HL-60 (cell line): ENCODE measurements at regions not wholly inside any gene's neighbourhood (a gene's known extent, or its start where the extent isn't known, plus 50 kb on each side); places are given as distances from the start of the nearest gene placed in this dataset.
A peak's percentile ranks its signal among the peaks of the same experiment; 100 is the strongest.

Source experiments
- DNase-seq, 2 experiments: peaks; one replicate each; pipeline ENCODE4 v3.0.0-alpha.2; 2010 to 2020; ENCODE audit warnings: low read depth in 1 of 2, low spot score in 1 of 2
- H3K27ac ChIP-seq: fragments of 250-450 bp; sonication (Bioruptor Pico); replicated peaks from 2 replicates; pipeline ENCODE4 v1.5.1; 2020; ENCODE audit warnings: mild to moderate bottlenecking, moderate library complexity
- H3K27me3 ChIP-seq: fragments of 250-450 bp; sonication (Bioruptor Pico); 2 replicates; pipeline ENCODE4 v1.5.1; 2021; ENCODE audit warnings: mild to moderate bottlenecking, moderate library complexity; ENCODE audit not compliant: insufficient read depth, poor library complexity, severe bottlenecking
- H3K4me3 ChIP-seq: replicated peaks from 2 replicates; pipeline ENCODE4 v1.5.1; 2011; ENCODE audit warnings: mild to moderate bottlenecking, control low read depth, low read length; ENCODE audit not compliant: insufficient read depth
- GABPA ChIP-seq: IDR thresholded peaks from 2 replicates; pipeline ENCODE4 v1.6.1; 2012; ENCODE audit warnings: low read depth
- POLR2AphosphoS5 ChIP-seq: IDR thresholded peaks from 2 replicates; pipeline ENCODE4 v1.6.1; 2012; ENCODE audit warnings: low read depth
- SPI1 ChIP-seq: IDR thresholded peaks from 2 replicates; pipeline ENCODE4 v1.6.1; 2012; ENCODE audit warnings: low read depth, mild to moderate bottlenecking, borderline replicate concordance
- TF ChIP-seq, protein P1 (sequence below): IDR thresholded peaks from one replicate; pipeline ENCODE4 v1.5.1; 2011; ENCODE audit warnings: low read length, control low read depth, inconsistent platforms; ENCODE audit not compliant: insufficient read depth
- TF ChIP-seq, protein P2 (sequence below): IDR thresholded peaks from 2 replicates; pipeline ENCODE4 v1.6.1; 2012; ENCODE audit warnings: low read depth; ENCODE audit not compliant: insufficient replicate concordance

DNA sequence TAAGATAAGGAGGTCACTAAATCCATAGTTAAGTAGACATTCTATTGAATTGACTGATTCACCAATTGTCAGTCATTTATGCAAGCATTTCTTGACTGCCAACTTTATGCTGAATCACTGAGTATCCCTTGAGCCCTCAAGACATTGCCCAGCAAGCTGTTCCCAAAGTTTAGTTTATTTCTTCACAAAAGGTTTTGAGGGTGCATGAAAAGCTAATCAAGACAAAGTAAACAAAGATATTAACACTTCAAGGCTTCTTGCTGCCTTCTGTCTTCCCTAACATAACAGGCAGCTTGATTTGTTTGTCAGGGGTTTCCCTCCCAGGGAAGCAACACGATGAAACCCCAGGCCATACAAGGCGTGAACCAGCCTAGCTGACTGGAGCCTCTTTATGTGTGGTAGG, 374.4 kb downstream of the SPRY2 start:
- Histone ChIP-seq H3K27me3 (no peaks in the 10 kb centered on the region), H3K27ac (no peak overlapping the region), H3K4me3 (no peak overlapping the region)
- TF ChIP-seq, protein P1, sequence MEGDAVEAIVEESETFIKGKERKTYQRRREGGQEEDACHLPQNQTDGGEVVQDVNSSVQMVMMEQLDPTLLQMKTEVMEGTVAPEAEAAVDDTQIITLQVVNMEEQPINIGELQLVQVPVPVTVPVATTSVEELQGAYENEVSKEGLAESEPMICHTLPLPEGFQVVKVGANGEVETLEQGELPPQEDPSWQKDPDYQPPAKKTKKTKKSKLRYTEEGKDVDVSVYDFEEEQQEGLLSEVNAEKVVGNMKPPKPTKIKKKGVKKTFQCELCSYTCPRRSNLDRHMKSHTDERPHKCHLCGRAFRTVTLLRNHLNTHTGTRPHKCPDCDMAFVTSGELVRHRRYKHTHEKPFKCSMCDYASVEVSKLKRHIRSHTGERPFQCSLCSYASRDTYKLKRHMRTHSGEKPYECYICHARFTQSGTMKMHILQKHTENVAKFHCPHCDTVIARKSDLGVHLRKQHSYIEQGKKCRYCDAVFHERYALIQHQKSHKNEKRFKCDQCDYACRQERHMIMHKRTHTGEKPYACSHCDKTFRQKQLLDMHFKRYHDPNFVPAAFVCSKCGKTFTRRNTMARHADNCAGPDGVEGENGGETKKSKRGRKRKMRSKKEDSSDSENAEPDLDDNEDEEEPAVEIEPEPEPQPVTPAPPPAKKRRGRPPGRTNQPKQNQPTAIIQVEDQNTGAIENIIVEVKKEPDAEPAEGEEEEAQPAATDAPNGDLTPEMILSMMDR = no peak
- TF ChIP-seq SPI1 (no peak), GABPA (no peak), POLR2AphosphoS5 (no peak)
- TF ChIP-seq, protein P2, sequence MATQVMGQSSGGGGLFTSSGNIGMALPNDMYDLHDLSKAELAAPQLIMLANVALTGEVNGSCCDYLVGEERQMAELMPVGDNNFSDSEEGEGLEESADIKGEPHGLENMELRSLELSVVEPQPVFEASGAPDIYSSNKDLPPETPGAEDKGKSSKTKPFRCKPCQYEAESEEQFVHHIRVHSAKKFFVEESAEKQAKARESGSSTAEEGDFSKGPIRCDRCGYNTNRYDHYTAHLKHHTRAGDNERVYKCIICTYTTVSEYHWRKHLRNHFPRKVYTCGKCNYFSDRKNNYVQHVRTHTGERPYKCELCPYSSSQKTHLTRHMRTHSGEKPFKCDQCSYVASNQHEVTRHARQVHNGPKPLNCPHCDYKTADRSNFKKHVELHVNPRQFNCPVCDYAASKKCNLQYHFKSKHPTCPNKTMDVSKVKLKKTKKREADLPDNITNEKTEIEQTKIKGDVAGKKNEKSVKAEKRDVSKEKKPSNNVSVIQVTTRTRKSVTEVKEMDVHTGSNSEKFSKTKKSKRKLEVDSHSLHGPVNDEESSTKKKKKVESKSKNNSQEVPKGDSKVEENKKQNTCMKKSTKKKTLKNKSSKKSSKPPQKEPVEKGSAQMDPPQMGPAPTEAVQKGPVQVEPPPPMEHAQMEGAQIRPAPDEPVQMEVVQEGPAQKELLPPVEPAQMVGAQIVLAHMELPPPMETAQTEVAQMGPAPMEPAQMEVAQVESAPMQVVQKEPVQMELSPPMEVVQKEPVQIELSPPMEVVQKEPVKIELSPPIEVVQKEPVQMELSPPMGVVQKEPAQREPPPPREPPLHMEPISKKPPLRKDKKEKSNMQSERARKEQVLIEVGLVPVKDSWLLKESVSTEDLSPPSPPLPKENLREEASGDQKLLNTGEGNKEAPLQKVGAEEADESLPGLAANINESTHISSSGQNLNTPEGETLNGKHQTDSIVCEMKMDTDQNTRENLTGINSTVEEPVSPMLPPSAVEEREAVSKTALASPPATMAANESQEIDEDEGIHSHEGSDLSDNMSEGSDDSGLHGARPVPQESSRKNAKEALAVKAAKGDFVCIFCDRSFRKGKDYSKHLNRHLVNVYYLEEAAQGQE = no peak
- no peak for DNase-seq

DNA sequence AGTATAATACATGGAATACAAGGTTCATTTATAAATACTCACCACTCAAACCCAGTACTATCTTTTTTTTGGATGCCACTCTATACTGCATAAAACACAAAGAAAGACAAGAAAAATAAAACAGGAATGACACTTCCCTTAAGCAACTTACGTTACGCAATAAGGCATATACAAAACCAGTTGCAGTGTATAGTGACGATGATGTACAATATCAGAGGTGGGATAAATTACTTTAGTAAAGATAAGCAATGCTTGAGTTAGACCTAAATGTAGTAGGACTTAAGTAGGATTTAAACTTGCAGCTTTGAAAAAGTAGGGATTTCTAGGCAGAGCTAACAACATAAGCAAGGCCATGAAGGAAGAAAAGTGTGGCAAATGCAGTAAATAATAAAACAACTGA, 374.9 kb downstream of the SPRY2 start:
- H3K27ac ChIP-seq = no peak overlapping the region
- peak in 1 of 2 experiments; percentile 17 for DNase-seq
- H3K27me3 ChIP-seq = no peaks in the 10 kb centered on the region
- H3K4me3 ChIP-seq = no peak overlapping the region
- TF ChIP-seq, protein P2 = no peak

DNA sequence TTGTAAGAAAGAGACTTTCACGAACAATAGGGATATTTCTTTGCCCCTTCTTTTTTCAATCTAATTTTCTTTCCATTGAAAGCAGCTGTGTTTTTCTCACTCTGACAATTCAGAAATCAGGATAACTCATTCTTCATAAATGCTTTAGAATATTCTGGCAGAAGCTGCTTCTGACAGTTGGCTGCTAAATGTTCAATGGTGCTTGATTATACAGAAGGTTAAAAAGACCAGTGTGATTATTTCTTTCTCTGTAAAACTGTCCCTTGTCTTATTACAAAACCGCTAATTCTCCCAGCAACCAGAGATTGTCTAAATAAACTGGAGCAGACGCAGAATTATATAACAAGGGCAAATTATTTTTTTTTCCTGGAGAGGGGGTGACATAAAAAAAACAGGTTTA, 394.4 kb downstream of the SPRY2 start:
- no peak for DNase-seq
- no peaks in the 10 kb centered on the region for H3K27me3 ChIP-seq
- H3K27ac ChIP-seq = no peak overlapping the region
- H3K4me3 ChIP-seq = no peak overlapping the region
- TF ChIP-seq, protein P2 = no peak

DNA sequence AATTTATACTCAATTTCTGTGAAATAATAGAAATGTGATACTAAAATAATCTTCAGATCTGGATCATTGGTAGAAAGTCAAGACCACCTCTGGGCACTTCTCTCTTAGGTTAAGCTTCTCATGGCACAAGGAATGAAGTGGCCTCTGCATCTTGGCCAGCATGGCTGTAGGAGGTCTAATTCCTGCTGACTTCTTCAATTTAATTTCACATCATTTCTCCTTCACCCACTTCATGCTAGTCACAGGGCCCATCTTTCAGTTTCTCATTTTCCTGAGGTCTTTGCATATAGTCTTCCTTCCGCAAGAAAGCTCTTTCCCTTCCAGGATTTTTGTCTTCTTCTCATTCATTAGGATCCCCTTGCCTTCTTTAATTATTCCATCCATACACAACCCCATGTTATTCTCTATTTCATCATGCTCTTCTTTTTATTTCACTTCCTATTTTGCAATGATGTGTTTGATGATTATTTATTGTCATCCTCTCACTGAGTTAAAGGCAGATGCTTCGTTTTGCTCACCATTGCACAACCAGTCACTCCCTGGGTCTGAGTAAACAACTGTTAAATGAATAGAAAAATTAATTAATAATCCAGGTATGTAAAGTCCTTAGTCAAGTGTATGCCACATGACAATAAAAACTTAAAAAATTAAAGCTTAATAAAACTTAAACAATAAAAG, 397.4 kb downstream of the SPRY2 start:
- no peak for TF ChIP-seq GABPA
- peak; percentile 9; the same call in 1 of the 2 replicates for TF ChIP-seq SPI1
- TF ChIP-seq, protein P1 = no peak
- H3K27ac ChIP-seq = no peak overlapping the region
- H3K4me3 ChIP-seq = no peak overlapping the region
- no peaks in the 10 kb centered on the region for H3K27me3 ChIP-seq
- DNase-seq = peak in 1 of 2 experiments; percentile 12
